Effector CD4-positive, alpha-beta T cell (primary cell): ENCODE measurements at regions not wholly inside any gene's neighbourhood (a gene's known extent, or its start where the extent isn't known, plus 50 kb on each side); places are given as distances from the start of the nearest gene placed in this dataset.

Source experiments
- DNase-seq: peaks from one replicate; pipeline ENCODE4 v3.0.0-alpha.2; 2020

DNA sequence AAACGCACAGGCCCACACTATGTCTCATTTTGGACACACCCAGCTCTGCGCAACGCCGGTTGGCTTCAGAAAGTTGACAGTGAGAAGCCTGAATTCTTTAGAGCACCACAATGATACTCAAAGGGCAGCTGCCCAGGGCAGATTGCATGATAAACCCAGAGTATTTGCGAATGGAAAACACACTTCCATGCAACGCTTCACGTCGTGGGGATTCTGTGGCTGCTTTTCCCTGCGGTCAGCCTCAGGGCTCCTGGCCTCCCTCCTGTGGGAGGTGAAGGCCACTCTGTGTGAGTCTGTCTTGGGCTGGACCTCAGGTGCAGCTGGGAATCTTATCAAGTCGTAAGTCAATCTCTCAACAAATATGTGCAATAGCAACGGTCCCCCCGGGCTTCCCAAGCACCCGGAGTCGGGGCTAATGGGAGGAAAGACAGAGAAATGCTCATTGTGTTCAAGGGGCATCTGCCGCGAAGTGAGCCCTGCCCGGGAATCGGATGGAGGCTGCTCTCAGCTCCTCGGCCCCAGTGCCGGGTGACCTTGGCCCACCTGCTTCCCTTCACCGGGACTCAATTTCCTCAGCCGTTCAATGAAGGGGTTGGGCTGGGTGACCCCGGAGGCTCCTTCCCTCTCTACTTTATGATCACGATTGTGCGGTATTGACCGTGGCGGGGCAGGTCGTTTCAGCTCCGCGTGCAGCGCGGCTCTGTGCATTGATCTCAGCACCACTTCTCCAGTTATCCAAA lies 623.6 kb downstream of the BRD1 start:
- no peak for DNase-seq

DNA sequence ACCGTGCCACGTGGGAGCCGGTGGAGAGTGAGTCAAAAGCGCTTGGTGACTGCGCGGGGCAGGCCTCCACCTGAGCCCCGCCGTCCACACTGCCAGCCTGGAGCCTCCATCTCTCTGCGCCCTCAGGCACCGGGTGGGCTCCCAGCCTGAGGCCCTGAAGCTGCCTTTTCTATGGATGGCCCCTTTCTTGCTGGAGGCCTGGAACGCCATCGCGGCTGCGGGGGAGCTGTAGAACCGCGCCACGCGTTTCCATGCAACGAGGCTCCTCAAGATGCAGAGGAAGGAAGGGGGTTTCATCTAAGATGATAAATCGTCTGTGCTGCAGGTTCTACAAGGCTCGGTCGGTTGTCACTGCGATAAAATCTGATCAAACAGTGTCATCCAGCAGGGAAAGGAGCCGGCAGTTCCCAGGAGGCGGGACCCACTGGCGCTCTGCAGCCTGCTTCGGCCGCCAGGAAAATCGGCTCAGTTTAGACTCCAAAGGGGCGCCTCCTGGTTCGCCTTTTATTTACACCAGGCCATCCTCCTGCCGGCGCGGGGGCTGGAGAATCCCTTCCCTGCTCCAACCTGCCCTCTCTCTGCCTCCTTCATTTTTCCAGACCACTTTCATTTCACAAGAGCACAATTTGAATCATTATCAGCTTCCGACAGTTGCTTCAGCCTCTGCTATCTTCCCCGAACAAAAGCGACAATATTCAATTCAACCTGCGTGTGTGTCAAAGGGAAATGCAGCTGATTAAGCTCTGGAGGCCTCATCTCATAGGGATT lies 624.4 kb downstream of the BRD1 start:
- DNase-seq, result no peak

GRCh38 chr22:49202226-49202625 lies 625.4 kb downstream of the BRD1 start:
- no peak for DNase-seq

- no peak for DNase-seq
Measured at GRCh38 chr22:49201046-49201970, 626.4 kb downstream of the BRD1 start.

- DNase-seq, result no peak
Measured at GRCh38 chr22:49199224-49199623, 628.4 kb downstream of the BRD1 start.

DNA sequence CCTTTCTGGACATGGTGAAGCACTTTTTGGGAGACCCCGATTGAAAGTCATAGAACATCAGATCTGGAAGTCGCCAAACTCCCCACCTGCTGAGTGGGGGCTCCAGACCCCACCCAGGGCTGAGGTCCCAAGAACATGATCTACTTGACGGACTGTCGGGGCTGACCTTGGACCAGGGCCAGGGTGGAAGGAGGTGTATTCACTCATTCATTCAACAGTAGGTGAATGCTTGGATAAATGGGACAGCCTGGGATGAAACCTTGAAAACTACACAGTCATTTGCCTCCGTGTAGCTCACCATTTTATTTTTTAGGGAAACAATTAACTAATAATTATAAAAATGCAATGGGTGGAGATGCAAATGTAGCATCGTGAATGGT lies 629.0 kb downstream of the BRD1 start:
- DNase-seq, result no peak

DNA sequence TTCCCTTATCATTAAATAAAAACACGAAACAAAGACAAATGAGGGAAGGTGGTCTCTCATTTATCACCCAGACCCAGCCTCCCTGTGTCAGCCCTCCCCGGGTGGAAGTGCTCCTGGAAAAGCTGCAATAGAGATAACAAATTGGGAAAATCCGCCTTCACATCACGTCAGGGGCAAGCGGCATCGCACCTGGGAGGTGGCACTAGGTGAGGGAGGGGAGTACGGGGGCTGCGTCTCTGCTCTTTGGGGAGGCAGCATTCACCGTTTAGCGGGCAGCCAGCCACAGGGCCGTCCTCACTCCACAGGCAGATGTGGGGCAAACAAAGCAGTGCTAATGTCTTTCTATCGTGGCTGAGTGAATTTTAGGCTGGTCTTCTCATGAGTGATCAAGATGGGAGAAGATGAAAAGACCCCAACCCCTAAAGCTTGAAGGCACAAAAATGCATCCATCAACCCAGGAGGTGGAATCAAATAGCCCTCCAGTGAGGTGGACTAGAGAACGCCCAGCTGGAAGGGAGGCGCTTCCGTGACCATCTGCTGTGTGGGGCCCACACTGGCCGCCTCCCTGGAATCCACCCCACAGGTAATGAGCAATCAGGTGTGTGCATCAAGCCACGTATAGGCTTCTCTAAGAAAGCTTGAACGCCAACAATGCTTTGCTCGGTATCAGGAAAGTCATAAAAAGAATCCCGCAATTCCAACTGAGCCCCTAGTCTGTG lies 629.5 kb downstream of the BRD1 start:
- no peak for DNase-seq

DNA sequence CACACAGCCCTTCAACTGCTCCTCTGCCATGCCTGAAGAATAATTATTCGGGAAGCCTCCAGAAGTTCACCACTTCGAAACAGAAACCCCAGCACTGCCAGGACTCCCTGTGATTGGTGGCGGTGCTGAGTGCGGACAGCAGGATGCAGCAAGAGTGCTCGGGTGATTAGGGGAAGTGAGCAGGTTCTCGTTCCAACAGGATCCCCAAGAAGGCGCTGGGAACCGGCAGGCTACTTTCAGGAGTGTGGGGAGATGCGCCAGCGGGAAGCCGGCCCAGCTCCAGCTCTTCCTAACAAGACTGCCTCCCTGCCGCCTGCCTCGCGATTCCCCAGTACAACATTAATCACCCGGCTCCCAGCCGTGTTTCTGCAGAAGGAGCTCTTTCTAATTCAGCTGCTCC lies 630.2 kb downstream of the BRD1 start:
- DNase-seq, result no peak

DNA sequence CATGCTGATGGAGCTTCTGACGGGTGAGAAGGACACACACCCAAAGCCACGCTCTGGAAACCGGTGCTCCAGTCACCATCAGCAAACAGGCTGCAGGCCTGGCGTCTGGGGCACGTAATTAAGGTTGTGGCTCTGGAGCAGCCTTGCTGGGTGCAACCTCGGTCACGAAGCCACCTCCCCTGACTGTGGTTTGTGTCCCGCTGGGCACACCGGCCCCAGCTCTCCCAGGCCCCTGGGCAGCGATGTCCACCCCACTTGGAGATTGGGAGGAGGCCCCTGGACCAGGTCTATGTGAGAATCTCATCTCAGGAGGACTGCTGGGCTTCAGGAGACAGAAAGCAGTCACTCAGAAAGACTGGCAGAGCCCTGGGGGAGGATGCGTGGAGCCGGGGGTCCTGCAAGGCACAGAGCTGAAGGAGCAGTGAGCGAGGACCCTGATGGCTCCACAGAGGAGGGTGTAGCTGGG lies 631.6 kb downstream of the BRD1 start:
- no peak for DNase-seq

DNA sequence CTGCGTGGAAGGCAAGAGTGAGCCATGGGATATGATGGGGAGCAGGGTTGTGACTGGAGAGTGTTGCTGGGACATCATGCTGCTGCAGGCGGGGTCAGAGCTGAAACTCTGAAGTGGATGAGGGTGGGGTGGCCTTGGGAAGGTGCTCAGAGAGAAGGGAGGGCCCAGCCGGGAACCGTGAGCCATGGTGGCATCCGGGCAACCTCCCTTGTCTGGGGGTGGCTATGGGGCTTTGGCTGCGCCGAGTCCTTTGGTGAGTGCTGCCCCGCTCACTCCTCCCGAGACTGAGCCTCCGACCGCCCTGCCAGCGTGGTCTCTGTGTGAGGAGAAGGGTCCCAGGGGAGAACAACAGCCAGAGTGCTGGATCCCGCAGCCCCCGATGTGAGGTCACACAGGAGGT lies 632.0 kb downstream of the BRD1 start:
- DNase-seq, result no peak

GRCh38 chr22:49193901-49194465 lies 633.7 kb downstream of the BRD1 start:
- DNase-seq, result no peak

- no peak for DNase-seq
Measured at GRCh38 chr22:49193348-49193747, 634.3 kb downstream of the BRD1 start.

- DNase-seq, result no peak
Measured at GRCh38 chr22:49192857-49193250, 634.8 kb downstream of the BRD1 start.

DNA sequence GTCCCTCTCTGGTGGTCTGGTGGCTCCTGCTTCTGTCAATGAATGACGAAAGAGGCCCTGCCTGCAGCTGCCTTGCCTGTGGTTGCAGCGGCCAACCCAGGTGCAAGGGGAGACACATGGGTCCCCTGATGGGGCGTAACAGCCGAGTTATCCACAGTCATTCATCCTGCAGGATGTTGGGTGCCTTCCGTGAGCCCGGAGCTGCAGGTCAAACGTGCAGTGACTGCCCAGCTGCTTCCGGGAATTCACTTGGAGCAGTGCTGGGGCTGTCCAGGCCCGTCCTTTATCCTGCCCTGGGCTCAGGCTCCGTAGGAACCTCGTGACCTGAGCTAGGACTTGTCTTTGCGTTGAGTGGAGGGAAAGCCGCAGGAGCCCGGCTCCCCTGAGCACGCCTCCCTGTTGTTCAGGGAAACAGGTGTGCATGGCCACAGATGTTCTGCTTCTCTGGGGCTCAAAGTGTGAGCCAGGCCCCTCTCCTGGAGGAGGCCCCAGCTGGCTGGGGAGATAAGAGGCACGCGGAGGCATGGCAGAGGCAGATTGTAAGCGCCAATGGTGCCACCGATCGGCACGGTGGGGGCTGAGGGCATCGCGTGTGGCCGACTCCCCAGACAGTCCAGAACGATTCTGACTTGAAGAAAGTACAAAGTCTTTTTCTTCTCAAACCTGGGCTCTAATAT lies 635.4 kb downstream of the BRD1 start:
- DNase-seq, result no peak

- no peak for DNase-seq
Measured at GRCh38 chr22:49191506-49191980, 636.1 kb downstream of the BRD1 start.

GRCh38 chr22:49190816-49191505 lies 636.7 kb downstream of the BRD1 start:
- DNase-seq, result no peak

GRCh38 chr22:49189871-49190270 lies 637.8 kb downstream of the BRD1 start:
- no peak for DNase-seq

DNA sequence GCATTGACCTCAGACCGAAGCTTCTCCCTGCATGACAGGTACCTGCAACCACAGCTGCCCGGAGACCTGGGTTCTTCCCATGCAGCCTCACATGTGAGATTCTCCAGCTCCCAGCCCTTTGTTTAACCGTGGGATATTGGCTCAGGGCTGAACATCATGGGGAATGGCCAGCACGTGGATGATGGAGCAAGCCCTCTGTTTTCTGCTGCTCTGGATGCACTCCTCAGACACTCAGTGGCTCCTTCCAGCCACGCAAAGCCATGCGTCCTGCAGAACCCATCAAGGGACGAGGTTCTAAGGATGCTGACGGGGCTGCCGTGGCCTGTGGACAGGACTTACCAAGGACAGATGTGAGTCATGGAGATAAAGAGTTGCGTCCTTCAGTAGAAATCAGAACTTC lies 639.1 kb downstream of the BRD1 start:
- no peak for DNase-seq

DNA sequence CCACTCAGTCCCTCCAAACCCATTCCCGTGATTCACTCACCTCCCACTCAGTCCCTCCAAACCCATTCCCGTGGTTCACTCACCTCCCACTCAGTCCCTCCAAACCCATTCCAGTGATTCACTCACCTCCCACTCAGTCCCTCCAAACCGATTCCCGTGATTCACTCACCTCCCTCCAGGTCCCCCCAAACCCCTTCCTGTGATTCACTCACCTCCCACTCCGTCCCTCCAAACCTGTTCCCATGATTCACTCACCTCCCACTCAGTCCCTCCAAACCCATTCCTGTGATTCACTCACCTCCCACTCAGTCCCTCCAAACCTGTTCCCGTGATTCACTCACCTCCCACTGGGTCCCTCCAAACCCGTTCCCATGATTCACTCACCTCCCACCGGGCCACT lies 639.6 kb downstream of the BRD1 start:
- DNase-seq, result no peak

DNA sequence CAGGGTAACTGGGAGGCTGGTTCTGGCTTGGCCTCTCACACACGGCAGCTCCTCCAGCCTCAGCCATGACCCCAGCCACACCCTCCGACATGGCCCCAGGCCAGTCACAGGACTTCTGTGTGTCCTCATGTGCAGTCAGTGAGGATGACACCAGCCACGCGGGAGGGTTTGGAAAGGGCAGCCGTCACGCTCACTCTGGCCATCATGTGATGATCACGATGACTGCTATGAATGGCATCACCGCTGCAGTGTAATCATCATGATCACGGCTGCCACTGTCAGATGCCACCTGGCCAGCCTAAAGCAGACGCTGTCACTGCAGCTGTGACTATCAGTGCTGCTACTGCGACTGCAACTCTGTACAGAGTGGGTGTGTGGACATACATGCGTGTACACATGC lies 640.9 kb downstream of the BRD1 start:
- no peak for DNase-seq

DNA sequence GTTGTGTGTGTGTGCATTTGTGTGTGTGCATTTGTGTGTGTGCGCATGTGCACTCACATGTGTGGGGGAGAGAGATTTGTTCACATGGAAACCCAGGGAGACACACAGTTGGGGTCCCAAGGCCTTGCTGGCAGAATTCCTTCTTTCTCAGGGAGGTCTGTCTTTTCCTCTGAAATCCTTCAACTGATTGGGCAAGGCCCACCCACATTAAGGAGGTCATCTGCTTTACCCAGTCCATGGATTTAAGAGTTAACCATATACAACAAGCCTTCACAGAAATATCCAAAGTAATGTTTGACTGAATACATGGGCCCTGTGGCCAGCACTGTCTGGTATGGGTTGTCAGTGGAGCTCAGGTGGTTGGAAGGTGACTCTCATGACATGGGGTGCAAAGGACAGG lies 641.4 kb downstream of the BRD1 start:
- DNase-seq, result no peak
